Endodermal cell (in vitro differentiated cells): ENCODE measurements at regions not wholly inside any gene's neighbourhood (a gene's known extent, or its start where the extent isn't known, plus 50 kb on each side); places are given as distances from the start of the nearest gene placed in this dataset.
"Not testable (repeated sequence)": the region's sequence is repeated elsewhere in the genome, so short reads cannot be mapped to it uniquely, and the experiment has no call there.

Experiments used
- DNase-seq: peaks from one replicate; pipeline ENCODE4 v3.0.0-alpha.2; 2017
- H3K27ac ChIP-seq: 2 replicates; pipeline ENCODE4 v1.5.1; 2013; ENCODE audit warnings: mild to moderate bottlenecking, low read depth, low read length, moderate library complexity
- H3K27me3 ChIP-seq: 2 replicates; pipeline ENCODE4 v1.6.1; 2013; ENCODE audit warnings: mild to moderate bottlenecking, low read length, moderate library complexity; ENCODE audit not compliant: insufficient read depth, control insufficient read depth, poor library complexity, severe bottlenecking
- H3K36me3 ChIP-seq: 2 replicates; pipeline ENCODE4 v1.7.0; 2013; ENCODE audit warnings: mild to moderate bottlenecking, low read length, moderate library complexity; ENCODE audit not compliant: control insufficient read depth, insufficient read depth
- H3K4me1 ChIP-seq: one replicate; pipeline ENCODE4 v1.7.0; 2013; ENCODE audit warnings: low read length; ENCODE audit not compliant: control insufficient read depth, insufficient read depth
- H3K4me3 ChIP-seq: 2 replicates; pipeline ENCODE4 v1.5.1; 2013; ENCODE audit warnings: mild to moderate bottlenecking, low read length, moderate library complexity
- H3K9ac ChIP-seq: 2 replicates; pipeline ENCODE4 v1.6.1; 2013; ENCODE audit warnings: mild to moderate bottlenecking, low read length, moderate library complexity; ENCODE audit not compliant: poor library complexity, severe bottlenecking; ENCODE audit errors: extremely low read depth
- H3K9me3 ChIP-seq: 2 replicates; pipeline ENCODE4 v1.6.1; 2013; ENCODE audit warnings: mild to moderate bottlenecking, low read length, moderate library complexity; ENCODE audit not compliant: control insufficient read depth
- H3K27ac Mint-ChIP-seq: 2 replicates; pipeline ENCODE4 v1.8.0; 2020; ENCODE audit warnings: mixed read lengths
- H3K27me3 Mint-ChIP-seq: 2 replicates; pipeline ENCODE4 v1.8.0; 2021; ENCODE audit warnings: mild to moderate bottlenecking, mixed read lengths; ENCODE audit not compliant: insufficient read depth
- H3K36me3 Mint-ChIP-seq: 2 replicates; pipeline ENCODE4 v1.8.0; 2020; ENCODE audit warnings: low read depth, mixed read lengths
- H3K4me1 Mint-ChIP-seq: 2 replicates; pipeline ENCODE4 v1.8.0; 2020; ENCODE audit warnings: mixed read lengths
- H3K4me3 Mint-ChIP-seq: 2 replicates; pipeline ENCODE4 v1.8.0; 2020; ENCODE audit warnings: mild to moderate bottlenecking, moderate library complexity, mixed read lengths
- H3K9me3 Mint-ChIP-seq: 2 replicates; pipeline ENCODE4 v1.8.0; 2020; ENCODE audit warnings: mild to moderate bottlenecking, mixed read lengths
- CTCF ChIP-seq: fragments of 200-600 bp; sonication (generic); conservative IDR thresholded peaks from 2 replicates; pipeline ENCODE4 v1.5.0; 2021; ENCODE audit warnings: antibody characterized with exemption, mild to moderate bottlenecking
- WGBS, 2 experiments: methylation state at CpG; one replicate each; pipeline versions ENCODE4 v1.1.5 to v1.1.7; 2013; ENCODE audit warnings: missing lambda C conversion rate in 2 of 2, mixed read lengths in 1 of 2; ENCODE audit not compliant: insufficient coverage in 1 of 2, insufficient read length in 1 of 2; 5-methylcytosine and 5-hydroxymethylcytosine counted together

GRCh38 chr16:52113533-52114183, 433.3 kb downstream of the TOX3 start:
- TF ChIP-seq CTCF: no peak
- no peak overlapping the region for H3K27ac Mint-ChIP-seq
- H3K9me3 ChIP-seq: no peaks in the 10 kb centered on the region
- H3K4me3 Mint-ChIP-seq: no peak overlapping the region
- H3K36me3 Mint-ChIP-seq: no peaks in the 10 kb centered on the region
- no peak overlapping the region for H3K4me3 ChIP-seq
- WGBS, 2 experiments: 90% methylated on average over 1 of the region's 2 CpGs; no CpG with 5 or more reads in 1 of the 2 experiments
- no peak overlapping the region for H3K9ac ChIP-seq
- H3K4me1 ChIP-seq: no peaks in the 10 kb centered on the region
- no peaks in the 10 kb centered on the region for H3K27me3 Mint-ChIP-seq
- no peak for DNase-seq
- no peak overlapping the region for H3K27ac ChIP-seq
- no peaks in the 10 kb centered on the region for H3K9me3 Mint-ChIP-seq
- no peaks in the 10 kb centered on the region for H3K27me3 ChIP-seq
- H3K36me3 ChIP-seq: no peaks in the 10 kb centered on the region
- H3K4me1 Mint-ChIP-seq: peaks cover 1% of the 10 kb centered on the region

- H3K9me3 ChIP-seq, H3K4me1 ChIP-seq, H3K27ac ChIP-seq, H3K36me3 ChIP-seq, H3K9me3 Mint-ChIP-seq, H3K36me3 Mint-ChIP-seq, H3K4me1 Mint-ChIP-seq, H3K4me3 Mint-ChIP-seq, H3K27me3 ChIP-seq, H3K27me3 Mint-ChIP-seq, DNase-seq, H3K9ac ChIP-seq, H3K4me3 ChIP-seq, H3K27ac Mint-ChIP-seq: not testable (repeated sequence)
- 96 to 100% methylated on average over 3 to 4 of the region's 4 CpGs for WGBS, 2 experiments
These were observed 441.9 kb downstream of the TOX3 start for GRCh38 chr16:52104993-52105392.

- Histone ChIP-seq H3K4me1 (no peaks in the 10 kb centered on the region), H3K9me3 (no peaks in the 10 kb centered on the region), H3K4me3 (no peak overlapping the region), H3K27ac (no peak overlapping the region), H3K36me3 (no peaks in the 10 kb centered on the region), H3K9ac (no peak overlapping the region), H3K27me3 (no peaks in the 10 kb centered on the region)
- WGBS, 2 experiments: 90% methylated on average over 1 of the region's 1 CpG; no CpG with 5 or more reads in 1 of the 2 experiments
- H3K4me1 Mint-ChIP-seq: no peaks in the 10 kb centered on the region
- H3K27me3 Mint-ChIP-seq: peaks cover 2% of the 10 kb centered on the region
- no peaks in the 10 kb centered on the region for H3K9me3 Mint-ChIP-seq
- DNase-seq: no peak
- H3K4me3 Mint-ChIP-seq: no peak overlapping the region
- H3K36me3 Mint-ChIP-seq: no peaks in the 10 kb centered on the region
- H3K27ac Mint-ChIP-seq: no peak overlapping the region
- no peak for TF ChIP-seq CTCF
These were observed 443.2 kb downstream of the TOX3 start for GRCh38 chr16:52103791-52104190.

- Histone ChIP-seq H3K9me3 (no peaks in the 10 kb centered on the region), H3K4me1 (no peaks in the 10 kb centered on the region), H3K27me3 (no peaks in the 10 kb centered on the region), H3K9ac (no peak overlapping the region), H3K4me3 (no peak overlapping the region), H3K27ac (no peak overlapping the region), H3K36me3 (no peaks in the 10 kb centered on the region)
- H3K27ac Mint-ChIP-seq: no peak overlapping the region
- TF ChIP-seq CTCF: no peak
- 92 to 100% methylated on average over 1 to 3 of the region's 3 CpGs for WGBS, 2 experiments
- no peaks in the 10 kb centered on the region for H3K4me1 Mint-ChIP-seq
- no peak for DNase-seq
- peaks cover 6% of the 10 kb centered on the region for H3K27me3 Mint-ChIP-seq
- no peaks in the 10 kb centered on the region for H3K9me3 Mint-ChIP-seq
- H3K36me3 Mint-ChIP-seq: no peaks in the 10 kb centered on the region
- no peak overlapping the region for H3K4me3 Mint-ChIP-seq
These were observed 445.7 kb downstream of the TOX3 start for GRCh38 chr16:52101246-52101645.
